ENCODE measurements at regions not wholly inside any gene's neighbourhood (a gene's known extent, or its start where the extent isn't known, plus 50 kb on each side); places are given as distances from the start of the nearest gene placed in this dataset.
"Not testable (repeated sequence)": the region's sequence is repeated elsewhere in the genome, so short reads cannot be mapped to it uniquely, and the experiment has no call there.

DNA sequence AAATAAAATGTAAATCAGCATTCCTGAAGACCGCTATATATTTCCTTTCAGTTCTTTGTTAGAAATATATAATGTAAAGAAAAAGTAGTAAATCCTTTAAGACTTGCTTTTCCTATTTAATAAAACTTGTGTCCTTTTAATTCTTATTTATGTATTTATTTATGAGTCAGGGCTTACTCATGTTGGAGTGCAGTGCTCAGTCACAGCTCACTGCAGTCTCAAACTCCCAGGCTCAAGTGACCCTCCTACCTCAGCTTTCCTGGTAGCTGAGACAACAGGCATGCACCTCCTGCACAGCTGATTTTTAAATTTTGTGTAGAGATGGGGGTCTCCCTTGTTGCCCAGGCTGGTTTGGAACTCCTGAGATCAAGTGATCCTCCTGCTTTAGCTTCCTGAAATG, 724.5 kb downstream of the ANKRD7 start:
- DNase-seq: no peak

- not testable (repeated sequence) for DNase-seq
Measured at GRCh38 chr7:118956285-118956684, 731.8 kb downstream of the ANKRD7 start.

- DNase-seq: no peak
Measured at GRCh38 chr7:118969370-118969769, 744.9 kb downstream of the ANKRD7 start.

- DNase-seq: no peak
Measured at GRCh38 chr7:118971706-118972105, 747.2 kb downstream of the ANKRD7 start.

GRCh38 chr7:118974836-118975235, 750.3 kb downstream of the ANKRD7 start:
- no peak for DNase-seq

DNA sequence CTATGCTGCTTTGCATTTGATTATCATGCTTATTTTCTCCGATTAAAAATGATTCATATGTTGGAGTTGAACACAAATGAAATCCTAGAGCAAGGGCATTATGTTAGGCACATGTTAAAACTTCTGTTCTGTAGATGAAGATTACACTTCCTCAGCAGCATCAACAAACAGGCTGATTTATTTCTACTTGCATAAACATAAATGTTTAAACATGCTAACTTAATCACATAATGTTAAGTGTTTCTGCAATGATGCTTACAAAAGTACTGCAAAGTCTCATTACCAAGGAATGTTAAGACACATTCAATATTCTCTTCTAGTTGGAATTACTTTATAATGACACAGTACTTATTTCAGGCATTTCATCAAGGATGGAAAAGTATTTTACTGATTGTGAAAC, 770.8 kb downstream of the ANKRD7 start:
- DNase-seq: no peak

- DNase-seq: no peak
Measured at GRCh38 chr7:119007236-119007635, 782.7 kb downstream of the ANKRD7 start.

DNA sequence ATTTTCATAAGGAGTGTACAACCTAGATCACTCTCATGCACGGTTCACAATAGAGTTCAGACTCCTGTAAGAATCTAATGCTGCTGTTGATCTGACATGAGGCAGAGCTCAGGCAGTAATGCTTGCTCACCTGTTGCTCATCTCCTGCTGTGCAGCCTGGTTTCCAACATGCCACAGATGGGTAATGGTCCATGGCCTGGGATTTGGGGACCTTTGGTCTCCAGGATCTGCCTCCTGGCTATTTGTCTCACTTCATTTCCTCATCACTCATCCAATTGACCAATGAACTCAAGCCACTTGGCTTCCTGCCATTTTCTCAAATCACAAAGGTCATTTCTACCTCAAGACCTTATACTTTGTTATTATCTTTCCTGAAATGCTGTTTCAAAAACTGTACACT, 786.1 kb downstream of the ANKRD7 start:
- DNase-seq: no peak

DNA sequence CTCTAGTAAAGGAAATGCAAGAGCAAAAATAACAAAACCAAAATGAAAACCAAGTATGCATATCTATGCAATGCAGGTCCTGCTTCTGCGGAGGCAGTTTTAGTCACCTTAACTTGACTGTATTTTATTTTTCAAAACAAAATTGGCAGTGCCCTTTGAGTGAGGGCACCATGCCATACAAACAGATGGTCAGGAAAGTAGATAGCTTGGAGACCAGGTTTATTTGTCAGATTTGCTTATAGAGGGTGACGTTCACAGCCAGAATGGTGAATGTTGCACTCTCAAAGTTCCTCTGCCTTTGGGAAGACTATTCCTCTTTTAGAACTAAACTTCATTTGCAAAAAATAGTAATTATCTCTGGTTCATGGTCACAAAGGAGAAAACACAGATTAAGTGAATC, 801.9 kb downstream of the ANKRD7 start:
- DNase-seq: peak; percentile 79

GRCh38 chr7:119028736-119029135, 804.2 kb downstream of the ANKRD7 start:
- DNase-seq: no peak

- not testable (repeated sequence) for DNase-seq
Measured at GRCh38 chr7:119032136-119032535, 807.6 kb downstream of the ANKRD7 start.

- no peak for DNase-seq
Measured at GRCh38 chr7:119033641-119034040, 809.1 kb downstream of the ANKRD7 start.

GRCh38 chr7:119037941-119038340, 813.4 kb downstream of the ANKRD7 start:
- DNase-seq: no peak

- DNase-seq: no peak
Measured at GRCh38 chr7:119046068-119046467, 821.6 kb downstream of the ANKRD7 start.

DNA sequence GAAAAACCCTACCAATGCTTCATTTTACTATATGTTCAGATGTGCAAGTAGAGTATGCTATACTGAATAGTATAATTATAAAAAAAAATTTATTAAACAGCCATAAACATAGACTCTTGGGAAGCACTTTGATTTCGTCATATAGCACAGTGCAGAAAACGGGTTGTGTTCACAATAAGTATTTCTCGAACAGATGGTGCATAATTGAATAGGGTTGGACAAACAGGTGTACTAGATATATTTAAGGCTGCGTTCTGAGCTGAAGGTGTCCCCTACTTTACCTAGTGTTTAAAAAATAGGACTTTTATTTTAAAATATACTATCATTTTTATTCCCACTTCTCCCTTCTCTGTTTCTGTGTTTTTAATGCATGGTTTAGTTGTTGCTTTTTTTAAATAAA, 841.5 kb downstream of the ANKRD7 start:
- DNase-seq: no peak

DNA sequence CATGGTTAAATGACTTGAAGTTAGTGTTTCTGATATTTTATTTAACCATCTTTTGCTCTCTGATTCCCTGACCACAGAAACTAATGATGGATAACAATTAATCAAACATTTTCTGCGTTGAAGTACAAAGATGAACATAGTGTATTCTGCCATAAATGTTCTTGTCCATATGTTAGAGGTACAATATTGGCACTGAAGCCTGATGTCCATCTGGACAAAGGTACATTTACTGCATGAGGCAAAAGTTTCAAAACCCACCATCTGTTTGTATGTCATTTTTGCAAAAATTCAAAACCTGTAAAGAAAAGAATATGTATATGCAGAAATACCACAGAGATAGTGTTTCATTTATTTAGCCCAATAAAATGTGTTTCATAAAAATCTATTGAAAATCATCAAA, 861.5 kb downstream of the ANKRD7 start:
- DNase-seq: peak; percentile 16

GRCh38 chr7:119090851-119091250, 866.3 kb downstream of the ANKRD7 start:
- no peak for DNase-seq

- no peak for DNase-seq
Measured at GRCh38 chr7:119096683-119097082, 872.2 kb downstream of the ANKRD7 start.

- DNase-seq: not testable (repeated sequence)
Measured at GRCh38 chr7:119100611-119101258, 876.2 kb downstream of the ANKRD7 start.

DNA sequence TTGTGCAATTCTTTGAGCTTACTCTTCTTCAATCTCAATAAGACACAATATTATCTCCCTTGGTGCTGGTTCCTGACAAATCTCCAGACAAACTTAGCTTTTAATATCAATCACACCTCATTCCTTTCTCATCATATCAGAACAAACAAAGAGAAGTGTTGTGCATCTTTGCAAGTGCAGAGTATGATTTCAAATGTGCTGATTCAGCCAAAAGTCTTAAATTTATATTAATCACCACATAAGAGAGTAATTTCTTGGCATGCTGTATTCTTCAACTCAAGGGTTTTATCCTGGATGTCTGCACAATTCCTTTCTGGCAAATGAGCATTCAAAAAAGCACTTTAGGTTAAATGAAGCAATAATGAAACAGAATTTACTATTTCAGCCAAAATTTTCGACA, 877.8 kb downstream of the ANKRD7 start:
- no peak for DNase-seq

DNA sequence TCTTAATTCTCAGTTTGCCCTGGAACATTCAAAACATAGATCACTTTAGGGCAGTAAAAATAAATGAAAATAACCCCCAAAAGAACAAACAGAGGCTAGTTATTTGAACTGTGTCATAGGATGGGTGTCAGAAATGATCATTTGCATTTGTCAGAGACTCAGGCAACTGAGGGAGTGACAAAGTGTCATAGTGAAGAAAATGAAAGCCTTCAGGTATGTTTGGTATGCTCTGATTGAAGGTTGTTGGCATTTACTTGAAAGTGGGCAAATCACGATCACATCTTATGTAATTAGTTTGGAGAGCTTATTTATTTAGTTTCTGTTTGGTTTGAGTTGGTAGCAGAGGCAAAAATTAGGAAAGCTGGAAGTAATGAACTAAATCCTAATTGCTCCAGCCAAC, 880.9 kb downstream of the ANKRD7 start:
- no peak for DNase-seq

DNA sequence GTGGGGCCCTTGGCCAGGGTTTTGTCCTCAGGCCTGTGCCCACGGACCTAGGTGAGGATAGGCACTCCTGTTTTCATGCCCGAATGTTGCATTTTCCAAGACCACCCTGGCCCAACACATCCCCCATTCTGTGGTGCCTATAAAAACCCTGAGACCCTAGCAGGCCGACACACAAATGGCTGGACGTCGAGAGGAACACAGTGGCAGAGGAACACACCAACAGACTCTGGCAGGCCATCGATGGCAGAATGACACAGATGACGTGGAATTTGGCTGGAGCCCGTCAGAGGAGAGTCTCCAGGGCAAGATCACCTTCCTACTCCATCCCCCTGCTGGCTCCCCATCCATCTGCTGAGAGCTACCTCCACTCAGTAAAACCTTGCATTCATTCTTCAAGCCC, 898.8 kb downstream of the ANKRD7 start:
- no peak for DNase-seq

GRCh38 chr7:119127706-119128105, 903.2 kb downstream of the ANKRD7 start:
- DNase-seq: no peak

DNA sequence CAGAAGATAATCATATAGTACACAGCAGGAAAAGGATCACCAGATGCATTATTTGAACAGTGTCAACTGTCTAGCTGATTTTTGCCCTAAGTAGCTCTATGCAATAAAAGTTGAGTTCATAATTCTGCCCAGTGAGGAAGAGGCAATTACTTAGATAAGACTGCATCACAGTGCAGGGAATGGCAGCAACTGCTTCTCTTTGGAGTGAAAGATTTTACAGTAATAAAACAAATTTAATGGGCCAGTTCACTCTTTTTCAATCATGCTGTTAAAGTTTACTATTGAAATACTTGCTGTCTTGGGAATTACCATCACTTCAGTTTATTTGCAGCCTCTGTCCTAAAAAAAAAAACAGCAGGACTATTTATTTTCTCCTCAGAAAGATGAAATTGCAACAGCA, 907.9 kb downstream of the ANKRD7 start:
- DNase-seq: no peak

DNA sequence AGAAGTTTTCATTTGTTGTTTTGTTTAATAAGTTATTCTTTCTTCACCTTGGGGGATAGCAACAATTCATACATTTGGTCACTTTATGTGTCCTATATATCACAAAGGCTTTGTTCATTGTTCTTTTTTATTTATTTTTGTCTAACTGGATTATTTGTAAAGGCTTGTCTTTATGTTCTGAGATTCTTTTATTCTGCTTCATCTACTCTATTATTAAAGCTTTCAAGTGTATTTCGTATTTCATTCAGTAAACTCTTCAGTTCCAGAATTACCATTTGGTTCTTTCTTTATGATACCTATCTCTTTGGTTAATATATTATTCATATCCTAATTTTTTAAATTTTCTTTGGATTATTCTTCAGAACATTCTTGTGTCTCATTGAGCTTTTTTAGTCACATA, 942.9 kb downstream of the ANKRD7 start:
- DNase-seq: no peak

DNA sequence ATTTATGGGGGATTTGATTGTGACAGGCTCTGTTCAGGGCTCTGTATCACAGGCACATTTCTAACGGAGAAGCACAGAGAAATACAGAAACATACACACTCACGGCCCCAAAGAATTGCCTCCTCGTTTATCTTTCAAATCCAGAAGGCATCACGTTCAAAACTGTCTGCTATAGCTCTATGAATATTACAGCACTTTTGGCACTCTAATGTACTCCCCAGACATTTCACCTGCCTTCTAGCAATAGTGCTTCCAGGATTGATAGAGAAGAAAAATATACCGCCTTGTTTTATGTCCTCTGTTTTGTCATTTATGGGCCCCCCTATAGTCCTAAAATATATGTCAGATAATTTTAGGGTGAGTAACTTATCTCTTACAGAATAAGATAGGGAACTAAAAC, 947.5 kb downstream of the ANKRD7 start:
- DNase-seq: no peak

Measured in DMS 273 treated with DMSO at 0.1 percent for 48 hours (cell line).